ENCODE measurements at regions not wholly inside any gene's neighbourhood (a gene's known extent, or its start where the extent isn't known, plus 50 kb on each side); places are given as distances from the start of the nearest gene placed in this dataset.

DNA sequence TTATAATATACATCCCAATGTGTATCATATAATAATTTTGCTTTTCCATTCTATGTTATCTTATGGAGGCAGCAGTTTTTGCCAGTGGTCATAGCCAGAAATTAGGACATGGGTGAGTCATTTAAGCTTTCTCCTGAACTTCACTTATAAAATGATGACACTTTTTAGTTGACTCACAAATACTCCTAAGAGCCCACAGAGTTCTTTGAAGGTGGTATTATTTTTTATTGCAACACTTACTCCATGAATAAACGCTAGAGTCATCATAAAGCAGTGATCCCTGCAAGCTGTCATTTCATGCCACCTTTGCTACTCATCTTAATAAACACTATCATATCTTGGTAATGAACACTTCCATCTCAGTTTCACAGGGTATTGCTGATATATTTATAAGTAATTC, 69.9 kb upstream of the MAPRE2 start:
- TF ChIP-seq, protein P1, sequence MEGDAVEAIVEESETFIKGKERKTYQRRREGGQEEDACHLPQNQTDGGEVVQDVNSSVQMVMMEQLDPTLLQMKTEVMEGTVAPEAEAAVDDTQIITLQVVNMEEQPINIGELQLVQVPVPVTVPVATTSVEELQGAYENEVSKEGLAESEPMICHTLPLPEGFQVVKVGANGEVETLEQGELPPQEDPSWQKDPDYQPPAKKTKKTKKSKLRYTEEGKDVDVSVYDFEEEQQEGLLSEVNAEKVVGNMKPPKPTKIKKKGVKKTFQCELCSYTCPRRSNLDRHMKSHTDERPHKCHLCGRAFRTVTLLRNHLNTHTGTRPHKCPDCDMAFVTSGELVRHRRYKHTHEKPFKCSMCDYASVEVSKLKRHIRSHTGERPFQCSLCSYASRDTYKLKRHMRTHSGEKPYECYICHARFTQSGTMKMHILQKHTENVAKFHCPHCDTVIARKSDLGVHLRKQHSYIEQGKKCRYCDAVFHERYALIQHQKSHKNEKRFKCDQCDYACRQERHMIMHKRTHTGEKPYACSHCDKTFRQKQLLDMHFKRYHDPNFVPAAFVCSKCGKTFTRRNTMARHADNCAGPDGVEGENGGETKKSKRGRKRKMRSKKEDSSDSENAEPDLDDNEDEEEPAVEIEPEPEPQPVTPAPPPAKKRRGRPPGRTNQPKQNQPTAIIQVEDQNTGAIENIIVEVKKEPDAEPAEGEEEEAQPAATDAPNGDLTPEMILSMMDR (IDR thresholded peaks at IDR 0.05; ENCODE audit: low read depth, low read length): no peak
- DNase-seq (ENCODE audit: extremely low read depth, low read depth): no peak

DNA sequence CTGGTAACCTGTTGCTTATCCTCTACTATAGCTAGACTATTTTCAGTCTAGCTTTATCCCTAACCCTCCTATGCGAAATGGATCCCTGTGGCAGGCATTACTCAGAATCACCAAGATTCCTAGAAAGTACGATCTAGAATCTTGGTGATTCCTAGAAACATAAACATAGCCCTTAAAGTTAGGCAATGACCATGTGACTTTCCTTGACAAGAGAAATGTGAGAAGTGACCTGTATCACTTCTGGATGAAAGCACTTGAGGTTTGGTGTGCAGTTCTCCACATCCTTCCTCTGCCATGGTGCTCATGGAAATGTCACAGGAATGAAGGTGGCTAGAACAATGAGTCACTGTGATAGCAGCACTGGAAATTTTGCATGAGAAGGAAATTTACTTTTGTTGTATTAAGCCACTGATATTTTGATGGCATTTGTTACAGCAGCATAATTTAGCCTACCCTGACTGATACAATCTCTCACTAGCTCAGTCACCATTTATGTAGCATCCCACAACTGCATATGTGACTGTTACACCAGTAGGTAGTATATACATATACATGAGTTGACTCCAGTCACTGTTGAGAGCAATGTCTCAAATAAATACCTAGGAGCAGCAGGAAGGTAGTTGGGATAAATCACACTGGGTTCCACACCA, 68.3 kb upstream of the MAPRE2 start:
- no peak for DNase-seq (ENCODE audit: extremely low read depth, low read depth)
- TF ChIP-seq, protein P1 (IDR thresholded peaks at IDR 0.05; ENCODE audit: low read depth, low read length): no peak

DNA sequence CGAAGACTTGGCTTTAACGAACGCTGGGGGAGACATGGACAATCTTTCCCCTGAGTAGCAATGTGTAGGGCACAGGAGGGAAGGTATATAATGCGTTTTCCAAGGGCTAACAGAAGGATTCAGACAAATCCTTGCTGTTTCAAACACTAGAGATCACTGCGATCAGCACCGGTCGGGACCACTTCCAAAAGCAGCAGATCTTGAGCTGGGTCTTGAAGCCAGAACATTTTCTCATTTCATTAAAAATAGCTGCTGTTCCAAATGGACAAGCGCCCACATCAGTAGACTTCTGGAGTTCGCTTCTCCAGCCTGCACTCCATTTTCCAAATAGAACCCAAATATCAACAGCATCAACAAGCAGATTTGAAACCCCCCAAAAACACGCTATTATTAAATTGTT, 65.1 kb upstream of the MAPRE2 start:
- no peak for DNase-seq (ENCODE audit: extremely low read depth, low read depth)
- TF ChIP-seq, protein P1 (IDR thresholded peaks at IDR 0.05; ENCODE audit: low read depth, low read length): no peak

DNA sequence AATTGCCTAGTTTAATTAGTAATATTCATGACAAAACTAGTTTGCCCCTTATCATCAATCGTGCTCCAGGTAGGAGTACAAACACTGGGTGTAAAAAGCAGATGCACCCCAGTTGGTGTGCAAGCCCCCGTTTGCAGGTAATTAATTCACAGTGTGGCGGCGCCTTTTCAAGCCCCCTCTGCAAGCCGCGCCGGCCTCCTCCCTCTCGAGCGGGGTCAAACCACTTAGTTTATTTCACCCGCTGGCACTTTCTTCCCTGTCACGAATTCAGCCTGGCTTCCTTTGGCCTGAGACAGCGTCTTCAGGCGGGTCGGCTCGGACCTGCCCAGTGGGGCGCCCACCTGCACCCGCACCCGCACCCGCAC, 64.7 kb upstream of the MAPRE2 start:
- no peak for DNase-seq (ENCODE audit: extremely low read depth, low read depth)
- TF ChIP-seq, protein P1 (IDR thresholded peaks at IDR 0.05; ENCODE audit: low read depth, low read length): no peak

GRCh38 chr18:34976899-34977837, 64.0 kb upstream of the MAPRE2 start:
- DNase-seq (ENCODE audit: extremely low read depth, low read depth): no peak

GRCh38 chr18:34977838-34978532, 63.2 kb upstream of the MAPRE2 start:
- DNase-seq (ENCODE audit: extremely low read depth, low read depth): no peak
- TF ChIP-seq, protein P1 (IDR thresholded peaks at IDR 0.05; ENCODE audit: low read depth, low read length): no peak

More at GRCh38 chr18:34976899-34977837, 64.0 kb upstream of the MAPRE2 start:
- TF ChIP-seq, protein P1 (IDR thresholded peaks at IDR 0.05; ENCODE audit: low read depth, low read length): no peak

GRCh38 chr18:34978533-34978893, 62.7 kb upstream of the MAPRE2 start:
- TF ChIP-seq, protein P1 (IDR thresholded peaks at IDR 0.05; ENCODE audit: low read depth, low read length): no peak
- no peak for DNase-seq (ENCODE audit: extremely low read depth, low read depth)
